ENCODE measurements at regions not wholly inside any gene's neighbourhood (a gene's known extent, or its start where the extent isn't known, plus 50 kb on each side); places are given as distances from the start of the nearest gene placed in this dataset.

- H3K9me3 ChIP-seq: no peaks in the 10 kb centered on the region
- no peaks in the 10 kb centered on the region for H3K4me1 ChIP-seq
- no peak overlapping the region for H3K27ac ChIP-seq
- no peak overlapping the region for H3K4me3 ChIP-seq
- ATAC-seq: no peak
- intact Hi-C loops (cut with DNase I): no loop called here
- no peak for TF ChIP-seq CTCF (IDR thresholded peaks at IDR 0.05)
- no peaks in the 10 kb centered on the region for H3K36me3 ChIP-seq
- no peak for DNase-seq
- no peaks in the 10 kb centered on the region for H3K27me3 ChIP-seq (ENCODE audit: low read depth)
Measured at GRCh38 chr2:150624001-150624401, 136.5 kb upstream of the RND3 start.

GRCh38 chr2:150621526-150622213 lies 134.2 kb upstream of the RND3 start:
- Histone ChIP-seq H3K27me3 (ENCODE audit: low read depth) (no peaks in the 10 kb centered on the region), H3K4me1 (no peaks in the 10 kb centered on the region), H3K9me3 (no peaks in the 10 kb centered on the region), H3K4me3 (no peak overlapping the region), H3K27ac (no peak overlapping the region), H3K36me3 (no peaks in the 10 kb centered on the region)
- DNase-seq: no peak
- intact Hi-C loops (cut with DNase I): no loop called here
- TF ChIP-seq CTCF (IDR thresholded peaks at IDR 0.05): no peak
- no peak for ATAC-seq

GRCh38 chr2:150620855-150621254 lies 133.4 kb upstream of the RND3 start:
- TF ChIP-seq CTCF (IDR thresholded peaks at IDR 0.05): no peak
- ATAC-seq (no peak), DNase-seq (no peak)
- intact Hi-C loops (cut with DNase I): no loop called here
- Histone ChIP-seq H3K4me1 (no peaks in the 10 kb centered on the region), H3K9me3 (no peaks in the 10 kb centered on the region), H3K4me3 (no peak overlapping the region), H3K36me3 (no peaks in the 10 kb centered on the region), H3K27ac (no peak overlapping the region), H3K27me3 (ENCODE audit: low read depth) (no peaks in the 10 kb centered on the region)

- Histone ChIP-seq H3K4me1 (no peaks in the 10 kb centered on the region), H3K27ac (no peak overlapping the region), H3K9me3 (no peaks in the 10 kb centered on the region), H3K4me3 (no peak overlapping the region), H3K27me3 (ENCODE audit: low read depth) (no peaks in the 10 kb centered on the region), H3K36me3 (no peaks in the 10 kb centered on the region)
- no peak for TF ChIP-seq CTCF (IDR thresholded peaks at IDR 0.05)
- DNase-seq (no peak), ATAC-seq (no peak)
- intact Hi-C loops (cut with DNase I): no loop called here
Measured at GRCh38 chr2:150620416-150620815, 132.9 kb upstream of the RND3 start.

- H3K27ac ChIP-seq: no peak overlapping the region
- no peak overlapping the region for H3K4me3 ChIP-seq
- H3K27me3 ChIP-seq (ENCODE audit: low read depth): no peaks in the 10 kb centered on the region
- no peaks in the 10 kb centered on the region for H3K36me3 ChIP-seq
- H3K9me3 ChIP-seq: no peaks in the 10 kb centered on the region
- no peaks in the 10 kb centered on the region for H3K4me1 ChIP-seq
- intact Hi-C loops (cut with DNase I): no loop called here
- no peak for DNase-seq
- TF ChIP-seq CTCF (IDR thresholded peaks at IDR 0.05): no peak
- ATAC-seq: peak in 1 of 2 donors; percentile 18
Measured at GRCh38 chr2:150619607-150620330, 132.3 kb upstream of the RND3 start.

Measured in lower lobe of right lung (tissue), 2 donors.